Trophoblast cell (in vitro differentiated cells and primary cell): ENCODE measurements at regions not wholly inside any gene's neighbourhood (a gene's known extent, or its start where the extent isn't known, plus 50 kb on each side); places are given as distances from the start of the nearest gene placed in this dataset.
A peak's percentile ranks its signal among the peaks of the same experiment; 100 is the strongest.

ENCODE experiments used
- DNase-seq, 2 donors: peaks; one replicate each; pipeline ENCODE4 v3.0.0-alpha.2; 2016
- H2AFZ ChIP-seq: 2 replicates; pipeline ENCODE4 v1.6.1; 2013; ENCODE audit warnings: low read length, moderate library complexity, mild to moderate bottlenecking; ENCODE audit not compliant: insufficient read depth, poor library complexity
- H2AK5ac ChIP-seq: 2 replicates; pipeline ENCODE4 v1.6.1; 2013; ENCODE audit warnings: mild to moderate bottlenecking, low read length
- H2BK120ac ChIP-seq: 2 replicates; pipeline ENCODE4 v1.6.1; 2013; ENCODE audit warnings: low read length, mild to moderate bottlenecking, moderate library complexity; ENCODE audit not compliant: insufficient read depth, poor library complexity
- H2BK12ac ChIP-seq: 2 replicates; pipeline ENCODE4 v1.6.1; 2013; ENCODE audit warnings: mild to moderate bottlenecking, low read length, moderate library complexity
- H2BK5ac ChIP-seq: 2 replicates; pipeline ENCODE4 v1.6.1; 2013; ENCODE audit warnings: low read length, low read depth, moderate library complexity, mild to moderate bottlenecking; ENCODE audit not compliant: poor library complexity
- H3K14ac ChIP-seq: 2 replicates; pipeline ENCODE4 v1.6.1; 2013; ENCODE audit warnings: mild to moderate bottlenecking, low read length
- H3K18ac ChIP-seq: 2 replicates; pipeline ENCODE4 v1.6.1; 2013; ENCODE audit warnings: mild to moderate bottlenecking, low read length
- H3K23ac ChIP-seq: 2 replicates; pipeline ENCODE4 v1.6.1; 2013; ENCODE audit warnings: low read length
- H3K27ac ChIP-seq: 2 replicates; pipeline ENCODE4 v1.5.1; 2013; ENCODE audit warnings: low read depth, mild to moderate bottlenecking, inconsistent platforms, low read length, moderate library complexity
- H3K27me3 ChIP-seq: 2 replicates; pipeline ENCODE4 v1.6.1; 2013; ENCODE audit warnings: inconsistent platforms, mild to moderate bottlenecking, low read length, moderate library complexity; ENCODE audit not compliant: insufficient read depth
- H3K36me3 ChIP-seq, 2 experiments: 1 replicate in 1 of 2; 2 replicates in 1 of 2; pipeline ENCODE4 v1.6.1; 2013; ENCODE audit warnings: low read length in 2 of 2, mild to moderate bottlenecking in 2 of 2, moderate library complexity in 1 of 2; ENCODE audit not compliant: insufficient read depth in 2 of 2, control insufficient read depth in 1 of 2
- H3K4ac ChIP-seq: 2 replicates; pipeline ENCODE4 v1.6.1; 2013; ENCODE audit warnings: low read depth, mild to moderate bottlenecking, low read length, moderate library complexity
- H3K4me1 ChIP-seq, 2 experiments: 1 replicate in 1 of 2; 2 replicates in 1 of 2; pipeline ENCODE4 v1.6.1; 2013; ENCODE audit warnings: low read length in 2 of 2, mild to moderate bottlenecking in 2 of 2, moderate library complexity in 1 of 2; ENCODE audit not compliant: insufficient read depth in 2 of 2, control insufficient read depth in 1 of 2
- H3K4me2 ChIP-seq: 2 replicates; pipeline ENCODE4 v1.6.1; 2013; ENCODE audit warnings: inconsistent platforms, mild to moderate bottlenecking, low read length, moderate library complexity
- H3K4me3 ChIP-seq: 2 replicates; pipeline ENCODE4 v1.5.1; 2013; ENCODE audit warnings: mild to moderate bottlenecking, low read depth, low read length, inconsistent platforms
- H3K79me1 ChIP-seq: one replicate; pipeline ENCODE4 v1.6.1; 2013; ENCODE audit warnings: low read length
- H3K79me2 ChIP-seq: 2 replicates; pipeline ENCODE4 v1.6.1; 2013; ENCODE audit warnings: low read length, mild to moderate bottlenecking; ENCODE audit not compliant: control insufficient read depth, insufficient read depth, poor library complexity
- H3K9ac ChIP-seq: 2 replicates; pipeline ENCODE4 v1.6.1; 2013; ENCODE audit warnings: mild to moderate bottlenecking, low read length
- H3K9me3 ChIP-seq: 2 replicates; pipeline ENCODE4 v1.6.1; 2013; ENCODE audit warnings: low read depth, mild to moderate bottlenecking, control low read depth, inconsistent platforms, low read length; ENCODE audit not compliant: insufficient read depth
- H4K12ac ChIP-seq: 2 replicates; pipeline ENCODE4 v1.6.1; 2013; ENCODE audit warnings: low read depth, mild to moderate bottlenecking, low read length, moderate library complexity
- H4K8ac ChIP-seq: 2 replicates; pipeline ENCODE4 v1.6.1; 2013; ENCODE audit warnings: low read depth, mild to moderate bottlenecking, low read length, moderate library complexity
- H4K91ac ChIP-seq: one replicate; pipeline ENCODE4 v1.6.1; 2013; ENCODE audit warnings: low read depth, mild to moderate bottlenecking, low read length, moderate library complexity
- WGBS: extraction: QIAGEN DNeasy Blood & Tissue Kit; methylation state at CpG from one replicate; pipeline ENCODE4 v1.1.7; 2013; ENCODE audit warnings: missing lambda C conversion rate; ENCODE audit not compliant: insufficient read length, insufficient coverage; ENCODE audit errors: extremely low coverage; 5-methylcytosine and 5-hydroxymethylcytosine counted together

DNA sequence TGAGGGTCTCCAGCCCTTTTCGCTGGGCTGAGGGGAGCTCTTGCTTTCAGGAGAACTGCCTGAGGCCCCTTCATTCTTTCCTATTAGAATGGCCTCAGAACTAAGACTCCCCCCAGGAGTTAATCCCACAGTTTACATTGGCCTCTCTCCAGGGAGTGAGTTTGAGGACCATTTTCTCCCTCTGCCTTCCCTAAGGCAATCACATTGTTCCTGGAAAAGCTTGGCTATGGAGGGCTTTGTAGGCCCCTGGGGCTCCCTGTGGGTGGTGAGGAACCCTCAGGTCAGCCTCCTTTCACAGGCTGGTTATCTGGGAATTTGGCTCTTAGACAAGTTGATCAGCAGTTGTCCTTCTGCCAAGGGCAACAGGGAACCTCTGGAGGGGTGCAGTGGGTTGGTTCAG, 343.7 kb downstream of the RPS24 start:
- H3K23ac ChIP-seq: no peak overlapping the region
- H3K36me3 ChIP-seq: no peaks in the 10 kb centered on the region
- H3K9ac ChIP-seq: no peak overlapping the region
- no peak overlapping the region for H3K4me2 ChIP-seq
- peak overlapping the region; percentile 6 for H2BK12ac ChIP-seq
- H3K4me3 ChIP-seq: no peak overlapping the region
- no peak overlapping the region for H2AFZ ChIP-seq
- no peak overlapping the region for H3K4ac ChIP-seq
- H3K27me3 ChIP-seq: no peaks in the 10 kb centered on the region
- H3K27ac ChIP-seq: no peak overlapping the region
- no peak overlapping the region for H4K12ac ChIP-seq
- H3K79me1 ChIP-seq: peaks cover 2% of the 10 kb centered on the region
- H2BK120ac ChIP-seq: no peak overlapping the region
- no peaks in the 10 kb centered on the region for H3K79me2 ChIP-seq
- no CpG with 5 or more reads among the region's 1 CpG for WGBS
- peaks cover 6% of the 10 kb centered on the region for H3K9me3 ChIP-seq
- H4K91ac ChIP-seq: peak overlapping the region; percentile 18
- no peak overlapping the region for H3K18ac ChIP-seq
- H4K8ac ChIP-seq: no peak overlapping the region
- no peak overlapping the region for H2BK5ac ChIP-seq
- DNase-seq: no peak
- no peaks in the 10 kb centered on the region for H3K4me1 ChIP-seq
- no peak overlapping the region for H3K14ac ChIP-seq
- no peak overlapping the region for H2AK5ac ChIP-seq

DNA sequence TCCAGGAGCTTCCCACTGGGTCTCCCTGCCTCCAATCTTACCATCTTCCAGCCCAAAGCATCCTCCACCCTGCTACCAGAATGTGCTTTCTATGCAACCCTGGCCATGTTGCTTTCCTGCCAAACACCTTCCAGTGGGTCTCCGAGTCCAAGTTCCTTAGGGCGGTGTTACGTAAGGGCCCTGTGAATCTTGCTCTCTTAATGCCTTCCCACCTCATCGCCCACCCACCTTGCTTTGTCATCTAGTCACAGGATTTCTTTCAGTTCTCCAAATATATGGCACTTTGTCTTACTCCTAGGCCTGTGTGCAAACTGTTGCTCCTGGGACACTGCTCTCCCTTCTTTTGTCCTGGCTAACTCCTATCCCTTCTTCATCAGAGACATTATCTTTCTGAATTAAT, 344.5 kb downstream of the RPS24 start:
- H3K79me1 ChIP-seq: peaks cover 2% of the 10 kb centered on the region
- no peak overlapping the region for H3K4me3 ChIP-seq
- no peak overlapping the region for H2BK120ac ChIP-seq
- H3K14ac ChIP-seq: peak overlapping the region; percentile 42
- H3K27ac ChIP-seq: no peak overlapping the region
- H4K91ac ChIP-seq: no peak overlapping the region
- no peaks in the 10 kb centered on the region for H3K36me3 ChIP-seq
- H2AK5ac ChIP-seq: no peak overlapping the region
- no peak overlapping the region for H3K18ac ChIP-seq
- no CpG with 5 or more reads among the region's 4 CpGs for WGBS
- peaks cover 6% of the 10 kb centered on the region for H3K9me3 ChIP-seq
- no peak overlapping the region for H4K12ac ChIP-seq
- no peak overlapping the region for H2AFZ ChIP-seq
- no peaks in the 10 kb centered on the region for H3K27me3 ChIP-seq
- H3K9ac ChIP-seq: no peak overlapping the region
- no peak overlapping the region for H2BK5ac ChIP-seq
- H3K23ac ChIP-seq: no peak overlapping the region
- no peak overlapping the region for H2BK12ac ChIP-seq
- H3K79me2 ChIP-seq: no peaks in the 10 kb centered on the region
- no peak overlapping the region for H3K4ac ChIP-seq
- H4K8ac ChIP-seq: no peak overlapping the region
- no peak overlapping the region for H3K4me2 ChIP-seq
- DNase-seq: no peak
- H3K4me1 ChIP-seq: no peaks in the 10 kb centered on the region

DNA sequence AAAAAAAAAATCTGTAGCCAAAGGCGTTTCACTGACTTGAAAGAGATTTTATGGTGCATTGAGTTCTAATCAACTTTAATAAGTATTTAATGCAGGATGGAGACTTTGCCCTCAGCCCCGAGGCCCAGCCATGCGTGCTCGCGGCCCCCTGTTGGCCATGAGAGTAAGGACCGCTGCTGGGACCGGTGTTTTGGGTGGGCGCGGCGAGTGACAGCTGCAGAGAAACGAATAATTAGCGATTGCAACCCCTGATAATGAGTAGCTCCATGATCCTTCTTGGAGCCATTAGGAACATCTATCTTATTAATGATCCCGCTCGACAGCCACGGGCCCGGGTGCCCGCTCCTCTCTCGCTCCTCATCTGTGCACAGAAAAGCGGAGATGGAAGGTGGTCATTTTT, 347.4 kb downstream of the RPS24 start:
- Histone ChIP-seq H3K4me1 (no peaks in the 10 kb centered on the region), H3K14ac (no peak overlapping the region), H3K4me2 (no peak overlapping the region), H2BK120ac (no peak overlapping the region), H3K4me3 (no peak overlapping the region), H3K27ac (no peak overlapping the region), H3K18ac (no peak overlapping the region), H3K4ac (no peak overlapping the region), H3K36me3 (no peaks in the 10 kb centered on the region), H2AK5ac (no peak overlapping the region), H4K8ac (no peak overlapping the region), H3K27me3 (no peaks in the 10 kb centered on the region), H3K9me3 (peaks cover 10% of the 10 kb centered on the region), H2AFZ (no peak overlapping the region), H2BK12ac (no peak overlapping the region), H3K23ac (no peak overlapping the region), H3K9ac (no peak overlapping the region), H4K91ac (no peak overlapping the region), H3K79me2 (no peaks in the 10 kb centered on the region), H4K12ac (no peak overlapping the region), H3K79me1 (peaks cover 2% of the 10 kb centered on the region), H2BK5ac (no peak overlapping the region)
- DNase-seq: no peak
- no CpG with 5 or more reads among the region's 19 CpGs for WGBS

DNA sequence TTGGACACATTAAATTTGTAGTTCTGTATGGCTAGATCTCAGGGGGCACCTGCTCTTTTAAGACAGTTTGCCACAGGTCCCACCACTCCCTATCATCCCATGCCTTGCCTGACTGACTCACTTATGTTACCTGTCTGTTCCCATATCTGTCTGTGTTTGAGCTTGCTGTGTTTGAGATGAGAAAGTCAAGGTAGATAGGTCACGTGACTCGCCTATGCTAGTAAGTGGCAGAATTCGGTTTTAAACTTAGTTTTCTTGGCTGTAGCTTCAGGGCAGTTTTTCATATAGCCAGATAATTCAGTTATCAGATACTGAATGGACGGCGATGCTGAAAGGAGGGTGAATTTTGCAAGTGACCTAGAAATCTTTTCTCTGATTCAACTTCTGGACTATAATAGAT, 348.4 kb downstream of the RPS24 start:
- H3K18ac ChIP-seq: no peak overlapping the region
- no CpG with 5 or more reads among the region's 5 CpGs for WGBS
- H3K4ac ChIP-seq: no peak overlapping the region
- H4K8ac ChIP-seq: no peak overlapping the region
- peaks cover 10% of the 10 kb centered on the region for H3K9me3 ChIP-seq
- H2AK5ac ChIP-seq: no peak overlapping the region
- H3K4me2 ChIP-seq: no peak overlapping the region
- H3K79me1 ChIP-seq: peaks cover 2% of the 10 kb centered on the region
- no peak overlapping the region for H2BK5ac ChIP-seq
- H4K12ac ChIP-seq: no peak overlapping the region
- no peaks in the 10 kb centered on the region for H3K4me1 ChIP-seq
- no peak overlapping the region for H2BK120ac ChIP-seq
- no peak overlapping the region for H2BK12ac ChIP-seq
- H3K79me2 ChIP-seq: no peaks in the 10 kb centered on the region
- H3K27me3 ChIP-seq: no peaks in the 10 kb centered on the region
- H3K14ac ChIP-seq: no peak overlapping the region
- no peak overlapping the region for H3K4me3 ChIP-seq
- no peaks in the 10 kb centered on the region for H3K36me3 ChIP-seq
- no peak overlapping the region for H4K91ac ChIP-seq
- no peak overlapping the region for H3K23ac ChIP-seq
- H3K27ac ChIP-seq: no peak overlapping the region
- H3K9ac ChIP-seq: no peak overlapping the region
- DNase-seq: no peak
- H2AFZ ChIP-seq: no peak overlapping the region
